Adipocyte (in vitro differentiated cells): ENCODE measurements at regions not wholly inside any gene's neighbourhood (a gene's known extent, or its start where the extent isn't known, plus 50 kb on each side); places are given as distances from the start of the nearest gene placed in this dataset.

Experiments
- DNase-seq: peaks from one replicate; pipeline ENCODE4 v3.0.0-alpha.2; 2015; ENCODE audit warnings: low read depth
- H3K27me3 ChIP-seq: replicated peaks from 2 replicates; pipeline ENCODE4 v1.7.0; 2013; ENCODE audit warnings: mild to moderate bottlenecking, low read length, moderate library complexity; ENCODE audit not compliant: control insufficient read depth, insufficient read depth
- H3K36me3 ChIP-seq: 2 replicates; pipeline ENCODE4 v1.7.0; 2013; ENCODE audit warnings: low read length, mild to moderate bottlenecking, moderate library complexity; ENCODE audit not compliant: control insufficient read depth, insufficient read depth, severe bottlenecking
- H3K4me1 ChIP-seq: 2 replicates; pipeline ENCODE4 v1.7.0; 2013; ENCODE audit warnings: mild to moderate bottlenecking, low read length, moderate library complexity; ENCODE audit not compliant: control insufficient read depth, insufficient read depth
- H3K4me3 ChIP-seq: 2 replicates; pipeline ENCODE4 v1.7.0; 2013; ENCODE audit warnings: mild to moderate bottlenecking, low read length, moderate library complexity
- H3K9ac ChIP-seq: 2 replicates; pipeline ENCODE4 v1.7.0; 2013; ENCODE audit warnings: mild to moderate bottlenecking, low read length, moderate library complexity
- H3K9me3 ChIP-seq: 2 replicates; pipeline ENCODE4 v1.7.0; 2013; ENCODE audit warnings: mild to moderate bottlenecking, low read length, moderate library complexity; ENCODE audit not compliant: control insufficient read depth

GRCh38 chr1:106889059-106889458 lies 167.4 kb upstream of the PRMT6 start:
- H3K9me3 ChIP-seq: no peaks in the 10 kb centered on the region
- H3K27me3 ChIP-seq: no peaks in the 10 kb centered on the region
- H3K4me3 ChIP-seq: no peak overlapping the region
- no peaks in the 10 kb centered on the region for H3K4me1 ChIP-seq
- DNase-seq: no peak
- H3K36me3 ChIP-seq: no peaks in the 10 kb centered on the region
- no peak overlapping the region for H3K9ac ChIP-seq

DNA sequence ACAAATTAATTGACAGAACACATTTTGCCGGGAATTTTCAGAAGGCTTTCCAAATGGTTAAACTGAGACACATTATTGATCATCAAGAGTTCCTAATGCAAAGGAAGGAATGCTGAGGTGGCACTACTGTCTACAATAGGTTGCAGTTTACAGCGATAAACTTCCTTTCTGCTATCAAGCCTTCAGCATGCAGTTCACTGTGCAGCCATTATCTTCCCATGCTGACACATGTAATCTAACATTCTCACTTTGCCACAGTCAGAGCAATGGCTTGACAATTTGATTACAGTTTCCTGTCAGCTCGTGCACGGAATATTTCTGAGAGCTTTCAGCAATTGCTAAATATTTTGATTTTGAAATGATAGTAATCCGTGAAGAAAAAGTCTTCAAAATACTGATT lies 166.9 kb upstream of the PRMT6 start:
- H3K9ac ChIP-seq: no peak overlapping the region
- H3K27me3 ChIP-seq: no peaks in the 10 kb centered on the region
- H3K36me3 ChIP-seq: no peaks in the 10 kb centered on the region
- H3K4me1 ChIP-seq: no peaks in the 10 kb centered on the region
- H3K4me3 ChIP-seq: no peak overlapping the region
- H3K9me3 ChIP-seq: no peaks in the 10 kb centered on the region
- no peak for DNase-seq

GRCh38 chr1:106897976-106898375 lies 158.5 kb upstream of the PRMT6 start:
- H3K4me3 ChIP-seq: no peak overlapping the region
- DNase-seq: no peak
- H3K36me3 ChIP-seq: no peaks in the 10 kb centered on the region
- no peak overlapping the region for H3K9ac ChIP-seq
- no peaks in the 10 kb centered on the region for H3K27me3 ChIP-seq
- no peaks in the 10 kb centered on the region for H3K4me1 ChIP-seq
- H3K9me3 ChIP-seq: no peaks in the 10 kb centered on the region

DNA sequence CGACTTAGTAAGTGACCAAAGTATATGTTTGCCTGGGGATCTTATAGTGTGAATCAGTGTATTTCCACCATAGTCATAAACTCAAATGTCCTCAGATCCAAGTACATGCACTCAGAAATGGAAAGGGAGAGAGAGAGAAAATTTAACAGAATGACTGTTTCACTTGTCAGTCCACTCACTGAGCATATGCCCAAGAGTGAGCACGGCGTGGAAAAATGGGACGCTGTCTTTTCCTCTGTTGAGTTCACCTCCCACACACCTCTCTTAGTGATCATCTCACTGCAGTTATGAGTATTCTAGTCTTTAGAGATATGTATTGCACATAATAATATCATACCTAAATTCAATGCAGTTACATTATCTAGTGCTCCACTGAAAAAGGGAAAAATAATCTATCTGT lies 156.8 kb upstream of the PRMT6 start:
- no peaks in the 10 kb centered on the region for H3K36me3 ChIP-seq
- no peak overlapping the region for H3K9ac ChIP-seq
- H3K9me3 ChIP-seq: no peaks in the 10 kb centered on the region
- no peak for DNase-seq
- H3K4me3 ChIP-seq: no peak overlapping the region
- no peaks in the 10 kb centered on the region for H3K4me1 ChIP-seq
- no peaks in the 10 kb centered on the region for H3K27me3 ChIP-seq

DNA sequence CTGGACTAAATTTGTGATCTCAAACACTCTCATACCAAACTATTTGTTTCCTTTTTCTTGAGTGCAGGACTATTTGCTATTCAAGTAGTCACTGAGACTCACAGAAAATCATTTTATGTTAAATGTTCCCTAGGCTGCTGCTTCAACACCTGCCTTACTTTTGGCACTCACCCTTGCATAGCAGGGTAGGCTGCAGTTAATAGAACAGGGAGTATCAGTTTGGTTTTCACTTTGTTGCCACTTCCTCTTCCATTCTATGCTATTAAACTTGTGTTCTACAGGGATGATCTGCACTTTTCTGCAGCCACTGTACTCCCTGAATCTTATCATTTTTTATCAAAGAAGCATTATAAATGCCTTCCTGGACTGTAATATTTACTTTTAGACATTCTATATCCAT lies 148.7 kb upstream of the PRMT6 start:
- Histone ChIP-seq H3K4me1 (no peaks in the 10 kb centered on the region), H3K9me3 (peaks cover 8% of the 10 kb centered on the region), H3K9ac (no peak overlapping the region), H3K27me3 (no peaks in the 10 kb centered on the region), H3K36me3 (no peaks in the 10 kb centered on the region), H3K4me3 (no peak overlapping the region)
- DNase-seq: no peak

GRCh38 chr1:106908689-106909088 lies 147.8 kb upstream of the PRMT6 start:
- Histone ChIP-seq H3K9me3 (peaks cover 8% of the 10 kb centered on the region), H3K4me1 (no peaks in the 10 kb centered on the region), H3K27me3 (no peaks in the 10 kb centered on the region), H3K4me3 (no peak overlapping the region), H3K9ac (no peak overlapping the region), H3K36me3 (no peaks in the 10 kb centered on the region)
- DNase-seq: no peak

- Histone ChIP-seq H3K4me3 (no peak overlapping the region), H3K36me3 (no peaks in the 10 kb centered on the region), H3K9me3 (peaks cover 8% of the 10 kb centered on the region), H3K9ac (no peak overlapping the region), H3K27me3 (no peaks in the 10 kb centered on the region), H3K4me1 (no peaks in the 10 kb centered on the region)
- DNase-seq: peak; percentile 38
Observed at GRCh38 chr1:106910798-106911197, 145.7 kb upstream of the PRMT6 start.

GRCh38 chr1:106912131-106912530 lies 144.3 kb upstream of the PRMT6 start:
- H3K27me3 ChIP-seq: no peaks in the 10 kb centered on the region
- H3K4me3 ChIP-seq: no peak overlapping the region
- H3K4me1 ChIP-seq: no peaks in the 10 kb centered on the region
- peaks cover under 1% of the 10 kb centered on the region for H3K9me3 ChIP-seq
- H3K9ac ChIP-seq: no peak overlapping the region
- peak; percentile 11 for DNase-seq
- no peaks in the 10 kb centered on the region for H3K36me3 ChIP-seq

GRCh38 chr1:106921186-106921585 lies 135.3 kb upstream of the PRMT6 start:
- Histone ChIP-seq H3K4me1 (peaks cover 4% of the 10 kb centered on the region), H3K36me3 (no peaks in the 10 kb centered on the region), H3K27me3 (no peaks in the 10 kb centered on the region), H3K9ac (no peak overlapping the region), H3K4me3 (no peak overlapping the region), H3K9me3 (no peaks in the 10 kb centered on the region)
- no peak for DNase-seq

- Histone ChIP-seq H3K4me3 (no peak overlapping the region), H3K4me1 (peaks cover 4% of the 10 kb centered on the region), H3K9me3 (no peaks in the 10 kb centered on the region), H3K36me3 (no peaks in the 10 kb centered on the region), H3K9ac (no peak overlapping the region), H3K27me3 (no peaks in the 10 kb centered on the region)
- no peak for DNase-seq
Observed at GRCh38 chr1:106924360-106924759, 132.1 kb upstream of the PRMT6 start.

DNA sequence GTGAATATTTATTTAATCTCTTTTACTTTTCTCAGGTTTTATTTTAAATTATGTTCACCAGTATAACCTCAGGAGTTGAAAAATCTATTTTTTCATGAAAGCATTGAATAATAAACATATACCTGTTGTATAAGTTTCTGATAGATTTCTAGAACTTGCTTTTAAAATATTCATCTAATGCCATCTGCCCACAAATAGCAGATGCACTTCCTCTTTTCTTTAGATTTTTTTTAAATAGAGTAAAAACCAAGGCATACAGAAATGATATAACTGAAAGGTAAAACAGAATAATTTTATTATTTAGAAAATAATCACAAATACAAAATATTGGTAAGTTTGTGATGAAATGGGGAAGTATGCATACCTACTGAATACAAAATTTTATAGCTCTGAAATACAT lies 130.7 kb upstream of the PRMT6 start:
- H3K4me3 ChIP-seq: no peak overlapping the region
- no peak for DNase-seq
- no peak overlapping the region for H3K9ac ChIP-seq
- H3K27me3 ChIP-seq: no peaks in the 10 kb centered on the region
- peaks cover 4% of the 10 kb centered on the region for H3K4me1 ChIP-seq
- H3K9me3 ChIP-seq: no peaks in the 10 kb centered on the region
- no peaks in the 10 kb centered on the region for H3K36me3 ChIP-seq

- H3K36me3 ChIP-seq: no peaks in the 10 kb centered on the region
- H3K9me3 ChIP-seq: no peaks in the 10 kb centered on the region
- no peak overlapping the region for H3K4me3 ChIP-seq
- no peak overlapping the region for H3K9ac ChIP-seq
- H3K27me3 ChIP-seq: no peaks in the 10 kb centered on the region
- peaks cover 4% of the 10 kb centered on the region for H3K4me1 ChIP-seq
- DNase-seq: peak; percentile 5
Observed at GRCh38 chr1:106926803-106927582, 129.5 kb upstream of the PRMT6 start.
